KMS-11 (cell line): ENCODE measurements at regions not wholly inside any gene's neighbourhood (a gene's known extent, or its start where the extent isn't known, plus 50 kb on each side); places are given as distances from the start of the nearest gene placed in this dataset.
"Not testable (repeated sequence)": the region's sequence is repeated elsewhere in the genome, so short reads cannot be mapped to it uniquely, and the experiment has no call there.

Experiments used
- H2AFZ ChIP-seq: fragments of 200-600 bp; sonication (generic); 2 replicates; pipeline ENCODE4 v1.6.1; 2016; ENCODE audit warnings: antibody characterized with exemption, mixed run types, low read depth
- H3K27ac ChIP-seq: fragments of 200-600 bp; sonication (generic); 2 replicates; pipeline ENCODE4 v1.6.1; 2016; ENCODE audit warnings: mild to moderate bottlenecking, mixed run types
- H3K27me3 ChIP-seq: fragments of 200-600 bp; sonication (generic); 2 replicates; pipeline ENCODE4 v1.6.1; 2017; ENCODE audit warnings: mild to moderate bottlenecking, low read depth, mixed run types, moderate library complexity; ENCODE audit not compliant: insufficient read depth
- H3K36me3 ChIP-seq: fragments of 200-600 bp; sonication (generic); 2 replicates; pipeline ENCODE4 v1.6.1; 2017; ENCODE audit warnings: mild to moderate bottlenecking, mixed run types; ENCODE audit not compliant: insufficient read depth
- H3K4me1 ChIP-seq: fragments of 200-600 bp; sonication (generic); 2 replicates; pipeline ENCODE4 v1.6.1; 2016; ENCODE audit warnings: mild to moderate bottlenecking, low read depth, mixed run types; ENCODE audit not compliant: poor library complexity, severe bottlenecking
- H3K4me2 ChIP-seq: fragments of 200-600 bp; sonication (generic); 2 replicates; pipeline ENCODE4 v1.7.0; 2016; ENCODE audit warnings: mild to moderate bottlenecking, mixed run types
- H3K4me3 ChIP-seq: fragments of 200-600 bp; sonication (generic); IDR thresholded peaks from 2 replicates; pipeline ENCODE4 v1.6.1; 2017; ENCODE audit warnings: low read depth, low read length, mixed read lengths; ENCODE audit not compliant: insufficient read depth
- H3K79me2 ChIP-seq: fragments of 200-600 bp; sonication (generic); 2 replicates; pipeline ENCODE4 v1.6.1; 2016; ENCODE audit warnings: low read depth, mixed run types; ENCODE audit not compliant: insufficient read depth
- H3K9ac ChIP-seq: fragments of 200-600 bp; sonication (generic); 2 replicates; pipeline ENCODE4 v1.6.1; 2016; ENCODE audit warnings: mild to moderate bottlenecking, mixed run types
- H4K20me1 ChIP-seq: fragments of 200-600 bp; sonication (generic); 2 replicates; pipeline ENCODE4 v1.6.1; 2016; ENCODE audit warnings: mild to moderate bottlenecking, mixed run types; ENCODE audit not compliant: insufficient read depth
- TF ChIP-seq, protein P1 (sequence below): fragments of 200-600 bp; sonication (generic); conservative IDR thresholded peaks from 2 replicates; pipeline ENCODE4 v1.6.1; 2017; ENCODE audit warnings: low read depth, mild to moderate bottlenecking, antibody characterized with exemption, low read length, moderate library complexity, mixed read lengths

DNA sequence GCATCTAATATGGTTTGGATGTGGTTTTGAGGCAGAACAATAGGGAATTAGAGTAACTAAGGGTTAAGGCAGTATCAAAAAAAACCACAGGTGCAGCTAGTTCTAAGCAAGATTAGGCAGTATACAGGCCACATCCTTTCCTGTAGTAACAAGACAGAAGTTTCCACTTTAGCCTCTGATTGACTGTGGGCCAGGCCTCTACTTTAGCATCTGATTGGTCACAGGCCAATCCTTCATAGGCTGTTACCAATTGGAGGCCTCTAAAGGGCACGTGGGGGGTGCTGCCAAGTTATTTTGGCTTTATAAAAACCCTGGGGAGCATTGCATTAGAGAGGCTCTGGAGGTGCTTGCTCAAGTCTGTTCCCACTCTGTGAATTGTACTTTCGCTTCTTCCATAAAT is 144.1 kb upstream of the ST8SIA4 start:
- H3K9ac ChIP-seq: no peak overlapping the region
- TF ChIP-seq, protein P1, sequence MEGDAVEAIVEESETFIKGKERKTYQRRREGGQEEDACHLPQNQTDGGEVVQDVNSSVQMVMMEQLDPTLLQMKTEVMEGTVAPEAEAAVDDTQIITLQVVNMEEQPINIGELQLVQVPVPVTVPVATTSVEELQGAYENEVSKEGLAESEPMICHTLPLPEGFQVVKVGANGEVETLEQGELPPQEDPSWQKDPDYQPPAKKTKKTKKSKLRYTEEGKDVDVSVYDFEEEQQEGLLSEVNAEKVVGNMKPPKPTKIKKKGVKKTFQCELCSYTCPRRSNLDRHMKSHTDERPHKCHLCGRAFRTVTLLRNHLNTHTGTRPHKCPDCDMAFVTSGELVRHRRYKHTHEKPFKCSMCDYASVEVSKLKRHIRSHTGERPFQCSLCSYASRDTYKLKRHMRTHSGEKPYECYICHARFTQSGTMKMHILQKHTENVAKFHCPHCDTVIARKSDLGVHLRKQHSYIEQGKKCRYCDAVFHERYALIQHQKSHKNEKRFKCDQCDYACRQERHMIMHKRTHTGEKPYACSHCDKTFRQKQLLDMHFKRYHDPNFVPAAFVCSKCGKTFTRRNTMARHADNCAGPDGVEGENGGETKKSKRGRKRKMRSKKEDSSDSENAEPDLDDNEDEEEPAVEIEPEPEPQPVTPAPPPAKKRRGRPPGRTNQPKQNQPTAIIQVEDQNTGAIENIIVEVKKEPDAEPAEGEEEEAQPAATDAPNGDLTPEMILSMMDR: no peak
- H3K4me2 ChIP-seq: no peak overlapping the region

DNA sequence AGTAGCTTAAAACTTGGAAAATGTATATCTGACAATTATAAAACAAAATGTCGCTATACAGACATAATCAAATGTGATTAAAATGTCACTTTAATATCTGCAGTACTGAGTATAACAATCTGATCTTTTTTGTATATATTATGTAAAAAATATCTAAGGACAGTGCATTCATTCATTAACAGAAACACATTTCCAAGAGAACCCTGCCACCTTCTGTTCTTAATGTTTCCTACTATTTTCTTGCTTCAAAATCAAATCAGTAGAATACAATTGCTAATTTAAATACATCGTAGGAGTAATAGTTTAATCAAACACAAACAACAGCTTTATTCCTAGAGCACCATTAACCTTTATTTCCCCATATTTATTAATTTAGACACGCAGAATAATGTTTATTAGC is 142.6 kb upstream of the ST8SIA4 start:
- Histone ChIP-seq H3K9ac (no peak overlapping the region), H3K4me2 (no peak overlapping the region), H2AFZ (no peak overlapping the region), H3K4me1 (no peaks in the 10 kb centered on the region), H3K4me3 (no peak overlapping the region), H3K27me3 (no peaks in the 10 kb centered on the region), H3K36me3 (no peaks in the 10 kb centered on the region), H4K20me1 (no peaks in the 10 kb centered on the region), H3K79me2 (no peaks in the 10 kb centered on the region), H3K27ac (no peak overlapping the region)
- TF ChIP-seq, protein P1: no peak

More for the DNA sequence above, 144.1 kb upstream of the ST8SIA4 start:
- Histone ChIP-seq H3K4me3 (no peak overlapping the region), H3K27ac (no peak overlapping the region), H3K27me3 (no peaks in the 10 kb centered on the region), H4K20me1 (no peaks in the 10 kb centered on the region), H3K4me1 (no peaks in the 10 kb centered on the region), H2AFZ (no peak overlapping the region), H3K79me2 (no peaks in the 10 kb centered on the region), H3K36me3 (no peaks in the 10 kb centered on the region)

DNA sequence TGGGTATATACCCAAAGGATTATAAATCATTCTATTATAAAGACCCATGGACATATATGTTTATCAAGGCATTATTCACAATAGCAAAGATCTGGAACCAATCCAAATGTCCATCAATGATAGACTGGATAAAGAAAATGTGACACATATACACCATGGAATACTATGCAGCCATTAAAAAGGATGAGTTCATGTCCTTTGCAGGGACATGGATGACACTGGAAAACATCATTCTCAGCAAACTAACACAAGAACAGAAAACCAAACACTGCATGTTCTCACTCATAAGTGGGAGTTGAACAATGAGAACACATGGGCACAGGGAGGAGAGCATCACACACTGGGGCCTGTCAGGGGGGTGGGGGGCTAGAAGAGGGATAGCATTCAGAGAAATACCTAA is 136.9 kb upstream of the ST8SIA4 start:
- H3K9ac ChIP-seq, H3K27ac ChIP-seq, H3K36me3 ChIP-seq, H3K4me2 ChIP-seq, H3K4me3 ChIP-seq, H3K4me1 ChIP-seq, H4K20me1 ChIP-seq, H3K27me3 ChIP-seq, H3K79me2 ChIP-seq, H2AFZ ChIP-seq: not testable (repeated sequence)

- Histone ChIP-seq H3K79me2 (no peaks in the 10 kb centered on the region), H3K9ac (no peak overlapping the region), H3K4me1 (no peaks in the 10 kb centered on the region), H3K36me3 (no peaks in the 10 kb centered on the region), H2AFZ (no peak overlapping the region), H3K27ac (no peak overlapping the region), H3K4me3 (no peak overlapping the region), H3K27me3 (no peaks in the 10 kb centered on the region), H4K20me1 (no peaks in the 10 kb centered on the region), H3K4me2 (no peak overlapping the region)
- TF ChIP-seq, protein P1: no peak
These were observed 133.7 kb upstream of the ST8SIA4 start for GRCh38 chr5:101036778-101037177.

DNA sequence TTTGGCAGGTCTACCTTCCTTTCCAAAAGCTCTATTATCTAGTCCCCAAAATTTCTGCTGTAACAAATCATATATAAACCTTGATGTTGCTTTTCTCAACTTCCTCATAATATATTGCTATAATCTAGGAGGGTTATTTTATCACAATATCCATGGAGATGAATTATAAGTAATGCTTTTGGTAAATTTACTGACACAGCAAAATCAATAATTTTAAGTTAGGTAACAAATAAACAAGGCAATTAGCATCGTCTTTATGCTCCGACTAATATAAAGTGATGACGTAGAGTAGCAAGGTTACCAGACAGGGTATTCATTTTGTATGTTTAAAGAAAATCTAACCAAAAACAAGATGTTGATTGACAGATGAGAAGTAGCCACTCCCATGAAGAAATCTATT is 132.3 kb upstream of the ST8SIA4 start:
- Histone ChIP-seq H3K79me2 (no peaks in the 10 kb centered on the region), H3K36me3 (no peaks in the 10 kb centered on the region), H3K27me3 (no peaks in the 10 kb centered on the region), H3K4me3 (no peak overlapping the region), H3K4me2 (no peak overlapping the region), H4K20me1 (no peaks in the 10 kb centered on the region), H3K4me1 (no peaks in the 10 kb centered on the region), H3K27ac (no peak overlapping the region), H3K9ac (no peak overlapping the region), H2AFZ (no peak overlapping the region)
- TF ChIP-seq, protein P1: no peak
